D721Med (cell line): ENCODE measurements at regions not wholly inside any gene's neighbourhood (a gene's known extent, or its start where the extent isn't known, plus 50 kb on each side); places are given as distances from the start of the nearest gene placed in this dataset.

Source experiments
- DNase-seq: peaks from one replicate; pipeline ENCODE4 v3.0.0; 2011; ENCODE audit warnings: low spot score; ENCODE audit not compliant: insufficient read length
- FAIRE-seq: peaks from 2 replicates; lab custom pipeline; 2011; peaks lifted over from hg19 to GRCh38; lab: Jason Lieb, UNC
- TF ChIP-seq, protein P1 (sequence below): IDR thresholded peaks from 2 replicates; pipeline ENCODE4 v1.5.1; 2012; ENCODE audit warnings: mild to moderate bottlenecking, control low read depth; ENCODE audit not compliant: insufficient read depth; ENCODE audit errors: missing control alignments

DNA sequence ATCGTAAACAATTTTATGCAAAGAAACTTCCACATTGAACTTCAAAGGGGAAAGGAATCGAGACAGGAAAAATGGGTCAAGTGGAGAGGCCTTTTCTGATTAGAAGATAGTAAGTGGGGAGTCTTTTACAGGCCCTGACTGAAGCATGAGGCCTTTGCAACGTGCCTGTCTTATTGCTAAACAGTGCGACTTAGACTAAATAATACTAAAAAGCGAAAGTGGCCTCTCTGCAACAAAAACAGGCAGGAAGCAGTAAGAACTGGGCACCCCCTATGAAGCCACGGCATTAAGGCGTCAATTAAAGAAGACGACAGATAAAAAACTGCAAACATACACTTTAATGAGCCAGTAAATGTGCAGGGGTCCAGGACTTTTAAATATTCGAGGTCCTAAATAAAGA lies 283.4 kb upstream of the GRIP1 start:
- FAIRE-seq = no peak
- TF ChIP-seq, protein P1, sequence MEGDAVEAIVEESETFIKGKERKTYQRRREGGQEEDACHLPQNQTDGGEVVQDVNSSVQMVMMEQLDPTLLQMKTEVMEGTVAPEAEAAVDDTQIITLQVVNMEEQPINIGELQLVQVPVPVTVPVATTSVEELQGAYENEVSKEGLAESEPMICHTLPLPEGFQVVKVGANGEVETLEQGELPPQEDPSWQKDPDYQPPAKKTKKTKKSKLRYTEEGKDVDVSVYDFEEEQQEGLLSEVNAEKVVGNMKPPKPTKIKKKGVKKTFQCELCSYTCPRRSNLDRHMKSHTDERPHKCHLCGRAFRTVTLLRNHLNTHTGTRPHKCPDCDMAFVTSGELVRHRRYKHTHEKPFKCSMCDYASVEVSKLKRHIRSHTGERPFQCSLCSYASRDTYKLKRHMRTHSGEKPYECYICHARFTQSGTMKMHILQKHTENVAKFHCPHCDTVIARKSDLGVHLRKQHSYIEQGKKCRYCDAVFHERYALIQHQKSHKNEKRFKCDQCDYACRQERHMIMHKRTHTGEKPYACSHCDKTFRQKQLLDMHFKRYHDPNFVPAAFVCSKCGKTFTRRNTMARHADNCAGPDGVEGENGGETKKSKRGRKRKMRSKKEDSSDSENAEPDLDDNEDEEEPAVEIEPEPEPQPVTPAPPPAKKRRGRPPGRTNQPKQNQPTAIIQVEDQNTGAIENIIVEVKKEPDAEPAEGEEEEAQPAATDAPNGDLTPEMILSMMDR = no peak
- no peak for DNase-seq

DNA sequence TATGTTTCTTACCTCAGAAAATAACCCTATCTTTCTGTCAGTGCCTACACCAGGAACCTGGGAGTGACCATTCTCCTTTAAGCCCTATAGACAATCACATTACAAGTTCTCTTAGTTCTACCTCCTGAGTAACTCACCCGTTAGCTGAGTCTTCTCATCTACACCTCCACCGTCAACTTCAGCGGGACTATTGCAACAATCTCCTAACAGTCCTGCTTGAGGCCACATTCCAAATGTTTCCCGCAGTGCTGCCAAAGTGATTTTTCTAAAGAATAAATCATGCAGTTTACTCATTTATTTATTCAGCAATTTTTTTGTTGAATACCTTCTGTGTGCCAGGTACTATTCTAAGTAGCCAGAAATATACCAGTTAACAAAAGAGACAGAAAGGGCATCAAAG lies 285.0 kb upstream of the GRIP1 start:
- no peak for DNase-seq
- no peak for FAIRE-seq
- TF ChIP-seq, protein P1 = no peak

DNA sequence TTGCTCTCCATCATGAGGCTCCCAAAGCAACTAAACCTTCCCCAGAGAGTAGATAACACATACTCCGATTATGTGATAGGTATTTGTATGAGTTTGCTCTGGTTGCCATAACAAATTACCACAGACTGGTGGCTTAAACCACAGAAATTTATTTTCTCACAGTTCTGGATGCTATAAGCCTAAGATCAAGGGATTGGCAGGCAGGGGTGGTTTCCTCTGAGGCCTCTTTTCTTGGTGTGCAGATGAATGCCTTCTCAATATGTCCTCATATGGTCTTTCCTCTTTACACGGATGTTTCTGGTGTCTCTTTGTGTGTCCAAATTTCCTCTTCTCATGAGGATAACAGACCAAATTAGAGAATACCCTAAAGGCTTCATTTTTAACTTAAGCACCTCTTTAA lies 285.8 kb upstream of the GRIP1 start:
- DNase-seq (no peak), FAIRE-seq (no peak)

DNA sequence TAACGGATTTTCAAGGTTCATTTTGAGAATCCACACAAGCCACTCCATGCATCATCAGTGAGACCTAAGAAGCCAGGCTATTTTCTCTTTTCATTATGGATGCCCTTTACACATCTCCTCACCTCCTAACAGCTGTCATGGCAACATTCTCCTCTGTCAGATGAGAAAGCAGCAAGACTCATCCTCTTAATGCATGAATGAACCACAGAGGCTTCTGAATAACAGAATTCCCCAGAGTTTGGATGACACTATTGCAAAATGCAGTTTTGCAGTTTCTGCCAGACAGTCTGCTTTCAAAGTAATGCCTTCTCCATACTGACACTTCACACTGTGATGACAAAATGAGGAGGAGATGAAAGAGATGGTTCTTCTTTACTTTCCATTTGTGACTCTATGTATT lies 286.7 kb upstream of the GRIP1 start:
- FAIRE-seq (no peak), DNase-seq (no peak)
- TF ChIP-seq, protein P1 = no peak

More for the DNA sequence above, 285.8 kb upstream of the GRIP1 start:
- TF ChIP-seq, protein P1 = no peak

DNA sequence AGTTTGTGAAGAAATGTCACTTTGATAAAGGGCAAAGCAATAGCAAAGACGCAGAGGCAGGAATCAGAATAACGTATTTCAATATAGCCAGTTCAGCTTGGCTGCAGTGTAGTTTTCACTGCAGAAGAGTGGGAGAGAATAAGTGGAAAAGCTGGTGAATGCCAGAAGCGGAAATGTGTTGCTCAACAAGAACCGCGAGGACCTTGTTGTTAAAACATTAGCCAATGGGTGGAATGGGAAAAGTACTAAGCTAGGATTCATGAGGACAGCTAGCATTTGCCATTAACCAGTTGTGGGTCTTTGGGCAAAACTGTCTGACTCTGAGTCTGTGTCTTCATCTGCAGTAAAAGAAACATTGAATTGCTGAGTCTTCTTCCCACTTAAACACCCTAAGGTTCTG lies 292.9 kb upstream of the GRIP1 start:
- DNase-seq (no peak), FAIRE-seq (no peak)
- TF ChIP-seq, protein P1 = no peak

DNA sequence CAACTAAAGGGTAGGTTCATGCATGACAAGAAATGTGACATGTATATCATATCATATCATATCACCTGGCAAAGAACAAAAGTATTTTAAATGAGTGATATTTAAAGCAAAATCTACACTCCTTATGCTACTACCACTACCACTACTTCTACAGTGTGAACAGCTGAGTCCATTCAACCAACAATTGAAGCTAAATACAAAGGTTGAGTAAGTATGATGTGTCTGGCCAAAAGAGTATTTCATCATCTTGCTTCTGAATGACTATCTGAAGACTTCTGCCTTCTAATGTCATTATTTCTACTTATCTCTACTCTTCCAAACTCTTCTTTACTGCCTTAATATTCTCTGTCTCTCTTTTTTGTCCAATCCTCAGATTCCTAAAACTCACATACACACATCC lies 292.6 kb upstream of the CAND1 start:
- DNase-seq (no peak), FAIRE-seq (peak; percentile 88)
- TF ChIP-seq, protein P1 = no peak

DNA sequence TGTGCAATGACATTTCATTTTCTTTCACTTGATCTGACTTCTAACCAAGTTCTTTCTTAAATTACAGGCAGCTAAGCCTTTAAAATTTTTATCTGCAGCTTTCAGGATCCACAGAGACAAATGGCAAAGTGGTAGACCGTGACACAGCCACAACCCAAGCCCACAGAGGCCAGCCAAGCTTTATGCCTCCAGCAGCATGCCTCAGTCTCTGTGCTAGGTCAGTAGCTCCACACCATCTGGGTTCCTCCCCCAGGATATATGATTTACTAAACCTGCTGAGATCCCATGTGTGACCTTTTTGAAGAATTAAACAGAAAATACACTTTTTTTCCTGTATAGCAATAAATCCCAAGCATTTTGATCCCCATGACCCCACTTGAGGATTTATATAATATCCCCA lies 290.4 kb upstream of the CAND1 start:
- FAIRE-seq (no peak), DNase-seq (no peak)
- TF ChIP-seq, protein P1 = no peak
